ENCODE measurements at regions not wholly inside any gene's neighbourhood (a gene's known extent, or its start where the extent isn't known, plus 50 kb on each side); places are given as distances from the start of the nearest gene placed in this dataset.

- DNase-seq, result no peak
These were observed 708.8 kb upstream of the MAN1A1 start for GRCh38 chr6:120058410-120058809.

GRCh38 chr6:120056085-120056484 lies 706.5 kb upstream of the MAN1A1 start:
- no peak for DNase-seq

GRCh38 chr6:120055071-120055470 lies 705.5 kb upstream of the MAN1A1 start:
- no peak for DNase-seq

- DNase-seq, result no peak
These were observed 690.1 kb upstream of the MAN1A1 start for GRCh38 chr6:120039664-120040063.

GRCh38 chr6:120031837-120032236 lies 682.3 kb upstream of the MAN1A1 start:
- DNase-seq, result no peak

GRCh38 chr6:120026791-120027190 lies 677.2 kb upstream of the MAN1A1 start:
- no peak for DNase-seq

- DNase-seq, result no peak
These were observed 660.5 kb upstream of the MAN1A1 start for GRCh38 chr6:120010075-120010474.

GRCh38 chr6:120005292-120005976 lies 655.9 kb upstream of the MAN1A1 start:
- DNase-seq, result no peak

- no peak for DNase-seq
These were observed 637.5 kb upstream of the MAN1A1 start for GRCh38 chr6:119986934-119987549.

- DNase-seq, result no peak
These were observed 636.6 kb upstream of the MAN1A1 start for GRCh38 chr6:119985952-119986736.

GRCh38 chr6:119980802-119981201 lies 631.2 kb upstream of the MAN1A1 start:
- no peak for DNase-seq

GRCh38 chr6:119979862-119980261 lies 630.3 kb upstream of the MAN1A1 start:
- no peak for DNase-seq

- no peak for DNase-seq
These were observed 628.8 kb upstream of the MAN1A1 start for GRCh38 chr6:119978274-119978889.

- no peak for DNase-seq
These were observed 625.0 kb upstream of the MAN1A1 start for GRCh38 chr6:119974430-119975159.

- no peak for DNase-seq
These were observed 616.9 kb upstream of the MAN1A1 start for GRCh38 chr6:119966484-119966883.

GRCh38 chr6:119965900-119966299 lies 616.3 kb upstream of the MAN1A1 start:
- no peak for DNase-seq

- DNase-seq, result no peak
These were observed 615.4 kb upstream of the MAN1A1 start for GRCh38 chr6:119965008-119965407.

GRCh38 chr6:119962505-119962904 lies 612.9 kb upstream of the MAN1A1 start:
- no peak for DNase-seq

GRCh38 chr6:119961450-119961849 lies 611.9 kb upstream of the MAN1A1 start:
- DNase-seq, result no peak

- no peak for DNase-seq
These were observed 610.9 kb upstream of the MAN1A1 start for GRCh38 chr6:119960456-119960855.

GRCh38 chr6:119960036-119960435 lies 610.5 kb upstream of the MAN1A1 start:
- no peak for DNase-seq

- DNase-seq, result no peak
These were observed 607.6 kb upstream of the MAN1A1 start for GRCh38 chr6:119957195-119957594.
